ENCODE measurements at regions not wholly inside any gene's neighbourhood (a gene's known extent, or its start where the extent isn't known, plus 50 kb on each side); places are given as distances from the start of the nearest gene placed in this dataset.

GRCh38 chr18:45480219-45481015 is 134.9 kb upstream of the SLC14A2 start:
- DNase-seq (ENCODE audit: low read depth in 3 of 3, low spot score in 1 of 3), result no peak

GRCh38 chr18:45481821-45482220 is 133.5 kb upstream of the SLC14A2 start:
- DNase-seq (ENCODE audit: low read depth in 3 of 3, low spot score in 1 of 3), result no peak

- no peak for DNase-seq (ENCODE audit: low read depth in 3 of 3, low spot score in 1 of 3)
These were observed 133.0 kb upstream of the SLC14A2 start for GRCh38 chr18:45482286-45482685.

GRCh38 chr18:45487581-45487980 is 127.7 kb upstream of the SLC14A2 start:
- no peak for DNase-seq (ENCODE audit: low read depth in 3 of 3, low spot score in 1 of 3)

GRCh38 chr18:45488645-45489044 is 126.6 kb upstream of the SLC14A2 start:
- DNase-seq (ENCODE audit: low read depth in 3 of 3, low spot score in 1 of 3), result no peak

- DNase-seq (ENCODE audit: low read depth in 3 of 3, low spot score in 1 of 3), result no peak
These were observed 121.4 kb upstream of the SLC14A2 start for GRCh38 chr18:45493830-45494229.

DNA sequence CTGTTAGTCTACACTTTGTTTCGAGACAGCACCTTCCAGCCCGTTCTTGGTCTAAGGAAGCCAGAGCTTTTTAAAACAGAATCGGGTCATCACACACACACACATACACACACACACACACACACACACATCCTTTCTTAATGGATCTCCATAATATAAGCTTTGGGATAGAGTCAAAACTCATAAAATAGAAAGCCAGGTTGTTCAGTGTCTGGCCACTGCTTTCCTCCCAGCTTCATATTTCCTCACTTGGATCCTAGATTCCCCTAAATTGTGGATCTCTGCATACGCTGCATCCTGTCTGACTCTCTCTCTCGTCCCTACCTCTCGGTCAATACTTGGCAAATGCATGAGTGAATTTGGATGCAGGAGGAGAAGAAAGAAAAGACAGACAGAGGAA is 120.5 kb upstream of the SLC14A2 start:
- no peak for DNase-seq (ENCODE audit: low read depth in 3 of 3, low spot score in 1 of 3)

- DNase-seq (ENCODE audit: low read depth in 3 of 3, low spot score in 1 of 3), result no peak
These were observed 118.5 kb upstream of the SLC14A2 start for GRCh38 chr18:45496741-45497140.

- DNase-seq (ENCODE audit: low read depth in 3 of 3, low spot score in 1 of 3), result no peak
These were observed 117.5 kb upstream of the SLC14A2 start for GRCh38 chr18:45497595-45498286.

DNA sequence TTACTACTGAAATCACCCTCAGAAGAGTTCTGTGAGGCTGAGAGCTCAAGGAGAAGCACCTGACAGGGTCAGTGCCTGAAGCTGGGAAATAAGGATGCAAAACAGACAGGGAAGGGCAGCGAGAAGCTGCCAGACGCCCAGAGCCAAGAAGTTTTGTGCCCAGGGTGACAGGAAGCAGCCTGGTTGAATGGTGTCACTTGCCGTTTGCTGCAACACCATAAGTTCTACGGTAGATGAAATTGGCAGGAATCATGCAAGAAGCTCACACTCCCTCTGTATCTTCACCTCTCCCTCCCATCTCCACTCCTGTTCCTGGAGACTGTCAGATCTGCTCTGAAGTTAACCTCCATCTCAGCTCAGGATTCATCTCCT is 117.0 kb upstream of the SLC14A2 start:
- DNase-seq (ENCODE audit: low read depth in 3 of 3, low spot score in 1 of 3), result no peak

DNA sequence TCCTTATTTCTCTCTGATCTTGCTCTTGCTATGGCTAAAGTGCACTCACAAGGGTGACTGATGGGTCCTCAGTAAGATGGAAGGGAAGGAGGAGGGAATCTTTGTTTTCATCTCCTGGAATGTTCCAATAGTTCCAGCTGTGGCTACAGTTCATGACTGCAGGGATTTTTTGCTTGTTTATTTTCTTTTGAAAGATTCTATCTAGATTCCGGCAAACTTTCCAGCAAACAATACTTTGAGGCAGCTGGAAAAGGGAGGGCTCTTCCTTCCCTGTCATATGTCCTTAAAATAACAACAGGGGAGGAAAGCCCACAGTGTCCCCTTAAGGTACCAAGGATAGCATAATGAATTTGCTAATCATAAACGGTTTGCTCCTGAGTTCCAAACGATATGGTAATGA is 111.3 kb upstream of the SLC14A2 start:
- no peak for DNase-seq (ENCODE audit: low read depth in 3 of 3, low spot score in 1 of 3)

DNA sequence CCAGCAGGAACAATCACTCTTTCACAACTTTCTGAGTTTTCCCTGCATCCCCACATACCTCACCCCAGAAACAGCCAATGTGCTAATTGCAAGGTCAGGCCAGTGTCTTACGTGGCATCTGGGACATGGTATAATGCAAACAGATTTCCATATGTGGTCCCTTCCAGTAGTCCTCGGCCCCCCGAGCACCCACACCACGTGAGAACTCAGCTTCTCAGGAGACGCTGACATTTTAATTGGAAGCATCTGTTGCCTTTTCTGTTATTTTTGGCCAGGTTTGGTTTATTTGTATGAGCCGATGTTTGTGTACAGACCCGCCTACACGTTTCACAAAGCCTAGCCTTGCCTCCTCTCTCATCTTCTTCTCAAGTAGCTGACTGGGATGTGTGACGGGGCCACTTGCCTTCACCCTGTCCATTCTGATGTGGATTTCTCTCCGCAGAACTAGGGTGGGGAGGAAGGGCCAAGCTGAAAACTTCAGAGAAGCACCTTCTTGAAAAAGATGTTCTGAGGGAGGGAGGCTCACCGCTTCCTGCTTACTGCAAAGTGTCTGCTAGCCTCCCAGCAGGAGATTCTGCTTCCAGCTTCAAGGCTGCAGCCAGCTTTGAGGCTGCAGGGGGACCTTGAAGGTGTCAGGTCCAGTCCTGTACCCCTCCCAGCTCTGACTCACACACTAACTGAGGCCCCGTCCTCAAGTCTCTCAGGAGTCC is 109.6 kb upstream of the SLC14A2 start:
- DNase-seq (ENCODE audit: low read depth in 3 of 3, low spot score in 1 of 3), result no peak

GRCh38 chr18:45506951-45507350 is 108.3 kb upstream of the SLC14A2 start:
- DNase-seq (ENCODE audit: low read depth in 3 of 3, low spot score in 1 of 3), result no peak

GRCh38 chr18:45509535-45509934 is 105.7 kb upstream of the SLC14A2 start:
- DNase-seq (ENCODE audit: low read depth in 3 of 3, low spot score in 1 of 3), result no peak

DNA sequence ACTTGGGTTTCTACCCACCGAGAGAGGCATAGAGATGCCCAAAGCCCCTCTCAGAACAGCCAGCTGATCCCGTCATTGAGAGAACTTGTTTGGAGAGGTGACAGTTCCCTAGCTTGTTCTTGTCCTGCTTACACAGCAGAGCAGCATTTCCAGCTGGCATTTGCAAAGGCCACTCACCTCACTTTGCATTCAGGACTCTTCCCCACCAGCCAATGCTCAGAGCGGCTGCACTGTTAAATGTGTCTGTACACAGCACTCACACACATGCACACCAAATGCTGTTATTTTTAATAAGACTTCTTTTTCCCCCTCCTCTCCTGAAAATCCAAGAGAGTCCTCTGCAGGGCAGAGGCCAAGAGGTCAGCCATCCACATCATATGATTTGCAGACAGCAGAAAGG is 104.6 kb upstream of the SLC14A2 start:
- DNase-seq (ENCODE audit: low read depth in 3 of 3, low spot score in 1 of 3), result no peak

GRCh38 chr18:45512363-45512953 is 102.8 kb upstream of the SLC14A2 start:
- no peak for DNase-seq (ENCODE audit: low read depth in 3 of 3, low spot score in 1 of 3)

GRCh38 chr18:45517181-45517741 is 98.0 kb upstream of the SLC14A2 start:
- DNase-seq (ENCODE audit: low read depth in 3 of 3, low spot score in 1 of 3), result no peak

DNA sequence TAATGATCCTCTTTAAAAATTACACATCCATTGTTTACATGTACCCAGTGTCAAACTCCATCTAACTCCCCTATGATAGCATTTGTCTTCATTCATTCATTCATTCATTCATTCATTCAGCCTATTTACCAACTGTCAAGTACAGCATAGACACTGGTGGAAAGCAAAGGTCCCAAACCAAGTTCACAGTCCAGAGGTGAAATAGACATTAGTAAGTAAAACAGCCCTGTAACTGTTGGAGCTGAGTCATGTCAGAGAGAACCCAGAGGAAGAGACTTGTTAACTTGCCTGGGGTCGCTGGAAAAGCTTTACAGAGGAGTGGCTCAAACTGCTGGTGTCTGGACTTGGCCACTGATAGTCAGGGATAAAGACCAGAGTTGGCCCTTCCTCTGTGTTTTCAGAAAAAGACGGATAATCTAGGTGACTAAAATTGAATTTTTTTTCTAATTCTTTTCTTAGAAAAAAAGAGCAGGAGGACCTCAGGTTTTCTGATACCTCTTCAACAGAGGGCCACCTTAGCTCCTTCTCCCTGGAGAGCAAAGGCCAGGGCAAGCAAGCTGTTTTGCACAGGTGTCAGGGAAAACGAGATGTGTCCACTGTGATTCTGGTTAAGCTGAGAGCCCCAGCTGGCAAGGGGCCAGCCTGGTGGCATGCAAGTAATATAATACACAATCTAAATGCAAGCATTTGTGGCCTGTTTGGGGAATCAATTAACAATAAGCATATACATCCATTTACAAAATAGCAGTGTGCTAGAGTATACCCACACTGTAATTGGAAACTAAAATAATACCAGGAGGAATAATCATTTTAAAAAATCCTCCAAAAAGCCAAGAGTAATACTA is 96.7 kb upstream of the SLC14A2 start:
- no peak for DNase-seq (ENCODE audit: low read depth in 3 of 3, low spot score in 1 of 3)

GRCh38 chr18:45519411-45520280 is 95.6 kb upstream of the SLC14A2 start:
- DNase-seq (ENCODE audit: low read depth in 3 of 3, low spot score in 1 of 3), result no peak

GRCh38 chr18:45521136-45521535 is 94.1 kb upstream of the SLC14A2 start:
- DNase-seq (ENCODE audit: low read depth in 3 of 3, low spot score in 1 of 3), result no peak

Measured in stimulated activated CD4-positive, alpha-beta T cell treated with anti-CD3 and anti-CD28 coated beads, TNF-alpha, amount 100 ng/mL, for 1 hour (primary cell).